ENCODE measurements at regions not wholly inside any gene's neighbourhood (a gene's known extent, or its start where the extent isn't known, plus 50 kb on each side); places are given as distances from the start of the nearest gene placed in this dataset.

DNA sequence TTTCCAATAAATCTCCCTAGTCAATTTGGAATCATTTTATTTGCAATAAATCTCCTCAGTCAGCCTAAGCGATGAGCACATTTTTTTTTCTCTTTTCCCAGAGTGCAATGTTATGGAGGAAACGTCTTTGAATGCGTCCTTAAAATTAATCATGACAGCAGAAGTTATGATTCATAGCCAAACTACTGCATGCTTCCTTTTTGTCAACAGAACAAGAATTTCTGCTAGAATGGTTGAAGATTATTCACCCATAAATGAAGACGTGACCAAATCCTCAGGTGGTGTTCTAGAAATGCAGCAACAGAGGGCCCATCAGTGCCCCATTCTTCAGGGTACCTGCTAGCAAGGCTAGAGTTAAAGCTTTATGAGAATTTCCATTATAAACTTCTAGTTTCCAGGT, 407.9 kb upstream of the PKN2 start:
- no peak for FAIRE-seq

DNA sequence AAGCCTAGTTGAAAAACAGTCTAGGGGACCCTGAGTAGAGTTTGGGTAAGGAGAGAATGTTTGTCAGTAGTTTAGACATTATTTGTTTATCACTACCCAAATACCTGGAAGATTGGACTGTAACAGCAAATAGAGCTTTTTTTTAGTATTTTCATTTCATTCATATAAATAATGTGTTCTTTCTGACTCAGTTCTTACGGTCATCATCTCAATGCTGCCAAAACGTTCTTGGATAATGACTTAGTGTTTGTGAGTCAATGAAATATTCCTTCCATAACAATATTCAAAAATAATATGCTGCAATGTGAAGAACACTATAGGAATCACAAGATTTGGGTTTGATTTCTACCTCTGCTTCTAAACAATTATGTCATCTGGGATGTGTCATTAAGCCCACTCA, 400.0 kb upstream of the PKN2 start:
- FAIRE-seq, result no peak

DNA sequence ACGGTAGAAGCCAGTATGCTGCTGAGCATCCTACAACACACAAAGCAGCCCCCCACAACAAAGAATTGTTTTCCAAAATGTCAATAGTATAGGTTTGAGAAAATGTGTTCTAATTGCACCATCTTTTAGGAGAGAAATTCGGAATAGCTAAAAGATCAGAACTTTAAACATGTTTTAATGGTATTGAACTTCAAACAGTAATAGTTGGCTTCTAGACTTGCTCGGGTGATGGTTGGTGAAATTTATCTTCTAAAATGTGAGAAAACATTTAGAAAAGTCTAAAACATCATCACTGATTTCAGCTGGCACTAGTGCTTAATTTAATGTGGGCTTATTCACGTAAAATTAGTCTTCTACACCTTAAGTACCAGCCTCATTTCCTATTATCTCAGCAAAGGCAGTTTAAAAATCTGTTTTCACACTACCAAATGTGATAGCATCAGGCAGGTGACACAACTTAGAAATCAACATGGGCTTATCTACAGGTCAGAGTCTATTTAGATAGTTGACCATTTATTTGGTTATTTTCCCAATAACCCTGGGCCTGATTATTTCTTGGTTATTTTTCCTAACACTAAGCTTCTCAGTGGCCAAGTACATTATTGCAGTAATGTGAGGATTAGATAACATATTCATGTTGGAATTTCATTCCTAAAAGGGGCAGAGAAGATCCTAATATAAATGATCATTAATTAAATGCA, 399.3 kb upstream of the PKN2 start:
- no peak for FAIRE-seq

DNA sequence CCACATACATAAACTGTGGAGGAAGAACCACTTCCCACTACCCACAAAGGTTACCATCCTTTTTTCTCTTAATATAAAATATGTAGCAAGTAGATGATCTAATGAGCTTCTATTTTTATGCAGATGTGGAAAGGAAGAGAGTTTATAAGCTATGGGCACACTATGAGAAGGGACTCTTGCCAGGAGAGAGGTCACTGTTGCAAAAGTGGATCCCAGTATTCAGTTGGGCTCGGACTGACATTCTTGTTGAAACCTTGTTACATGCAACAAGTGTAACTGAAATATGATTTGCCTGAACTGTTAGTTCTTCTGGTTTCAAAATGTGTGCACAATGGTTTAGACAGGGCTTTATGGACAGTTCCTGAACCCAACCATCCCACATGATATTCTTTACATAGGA, 397.4 kb upstream of the PKN2 start:
- FAIRE-seq, result no peak

DNA sequence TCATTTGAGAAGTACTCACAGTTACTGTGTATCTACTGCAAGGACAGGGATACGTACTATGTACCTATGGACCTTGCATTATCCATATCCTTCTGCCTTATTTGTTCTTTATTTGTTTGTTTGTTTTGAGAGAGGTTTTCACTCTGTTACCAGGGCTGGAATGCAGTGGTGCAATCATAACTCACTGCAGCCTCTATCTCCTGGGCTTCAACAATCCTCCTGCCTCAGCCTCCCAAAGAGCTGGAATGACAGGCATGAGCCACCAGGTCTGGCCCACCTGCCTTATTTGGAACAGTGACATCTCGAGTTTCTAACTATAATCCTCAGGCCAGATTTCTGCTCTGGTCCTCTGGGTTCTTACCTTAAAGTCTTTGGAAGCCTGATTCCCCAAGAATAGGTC, 395.5 kb upstream of the PKN2 start:
- FAIRE-seq, result no peak

DNA sequence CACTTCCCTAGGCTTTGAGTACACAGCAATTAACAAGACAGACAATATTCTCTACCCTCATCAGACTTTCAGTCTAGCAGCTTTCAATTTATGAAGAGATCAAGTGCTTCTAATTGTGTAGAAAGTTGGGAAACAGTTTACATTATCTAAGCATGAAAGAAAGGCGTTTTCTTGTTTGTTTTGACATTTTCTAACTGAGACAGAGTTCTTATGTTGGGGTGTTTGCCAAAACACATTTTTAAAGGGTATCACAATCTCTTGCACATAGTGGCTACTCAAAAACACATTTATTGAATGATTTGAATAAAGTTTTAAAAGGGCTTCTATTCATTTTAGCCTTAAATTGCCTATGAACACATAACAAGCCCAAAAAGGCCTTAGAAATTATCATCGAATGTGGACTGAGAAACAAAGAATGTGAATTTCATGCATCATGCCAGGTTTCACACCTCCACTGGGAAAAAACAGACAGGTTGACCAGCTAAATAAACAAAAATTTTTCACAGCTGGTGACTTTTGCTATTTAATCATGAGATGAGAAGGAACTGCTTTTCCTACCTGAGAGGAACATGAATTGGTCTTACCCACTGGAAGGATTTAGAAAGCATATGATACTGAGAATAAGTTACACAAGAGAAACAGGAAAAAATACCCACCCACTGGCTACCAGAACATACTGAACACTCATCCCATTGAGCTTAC, 394.5 kb upstream of the PKN2 start:
- FAIRE-seq, result no peak

DNA sequence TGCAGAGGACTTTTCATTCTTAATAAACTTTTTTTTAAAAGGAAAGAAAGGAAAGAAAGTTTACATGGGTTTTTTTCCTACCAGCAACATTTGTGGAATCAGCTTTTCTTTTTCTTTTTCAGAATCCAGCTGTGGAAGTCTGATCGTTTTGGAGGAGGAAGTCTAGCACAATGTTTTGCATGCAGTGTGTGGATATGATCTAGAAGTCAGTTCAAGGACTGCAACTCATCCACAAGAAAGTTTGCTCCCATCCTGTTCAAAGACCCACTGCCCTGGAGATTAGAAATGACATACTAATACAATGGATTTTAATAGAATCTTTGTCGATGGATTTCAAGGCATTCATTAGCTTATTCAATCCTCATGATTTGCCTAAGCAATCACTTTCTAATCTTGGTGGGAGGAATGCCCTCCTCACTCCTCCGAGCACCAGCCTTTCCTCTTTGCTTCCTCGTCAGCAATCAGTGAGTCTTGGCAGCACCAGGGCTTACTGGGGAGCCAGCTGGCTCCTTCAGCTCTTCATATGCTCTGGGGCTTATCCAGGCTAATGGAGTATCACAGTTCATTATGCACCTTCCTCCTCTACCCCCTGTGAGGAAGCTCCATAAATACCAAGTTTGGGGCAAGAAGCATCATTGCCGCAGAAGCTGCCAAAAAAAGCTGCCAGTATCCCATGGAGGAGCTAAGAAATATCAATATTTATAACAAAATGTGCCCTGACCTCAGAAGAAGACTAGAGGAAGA, 392.3 kb upstream of the PKN2 start:
- FAIRE-seq, result no peak

DNA sequence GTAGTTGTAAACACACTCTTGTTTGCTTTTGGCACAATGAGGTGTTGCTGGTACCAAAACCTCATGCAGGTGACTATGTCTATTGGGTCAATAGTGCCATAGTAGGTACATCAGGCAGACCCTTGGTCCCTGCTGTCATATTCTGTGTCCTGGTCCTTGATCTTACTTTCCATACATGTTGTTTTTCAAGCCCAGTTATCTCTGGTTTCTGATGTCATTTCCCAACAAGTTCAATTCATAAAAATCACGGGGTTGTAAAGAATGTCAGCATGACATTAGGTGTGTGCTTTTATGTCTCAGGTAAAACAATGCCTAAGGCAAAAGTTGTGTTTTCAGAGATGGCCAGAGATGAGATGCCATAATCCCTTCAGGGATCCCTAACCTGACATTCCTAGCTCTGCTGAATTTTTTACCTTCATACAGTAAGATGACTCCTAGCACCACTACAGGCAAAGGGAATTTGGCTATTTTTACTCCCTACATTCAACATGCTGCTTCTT, 390.3 kb upstream of the PKN2 start:
- FAIRE-seq, result no peak

DNA sequence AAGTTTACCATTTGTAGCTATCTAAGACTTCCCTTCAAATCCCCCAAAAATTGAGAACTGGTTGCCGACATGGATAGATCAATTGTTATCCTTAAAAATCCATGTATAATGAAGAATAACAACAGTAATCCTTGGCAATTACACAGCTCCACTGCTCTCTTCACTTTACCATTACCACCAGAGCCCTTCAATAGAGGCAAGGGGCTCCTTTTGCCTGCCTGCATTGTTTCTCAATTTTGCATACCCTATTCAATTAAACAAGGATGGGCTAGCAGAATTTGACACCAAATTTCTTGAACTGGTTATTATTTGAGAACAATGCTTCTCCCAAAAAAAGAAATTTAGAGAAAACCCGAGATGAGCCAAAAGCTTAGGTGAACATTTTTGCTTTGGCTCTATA, 387.8 kb upstream of the PKN2 start:
- FAIRE-seq, result no peak

DNA sequence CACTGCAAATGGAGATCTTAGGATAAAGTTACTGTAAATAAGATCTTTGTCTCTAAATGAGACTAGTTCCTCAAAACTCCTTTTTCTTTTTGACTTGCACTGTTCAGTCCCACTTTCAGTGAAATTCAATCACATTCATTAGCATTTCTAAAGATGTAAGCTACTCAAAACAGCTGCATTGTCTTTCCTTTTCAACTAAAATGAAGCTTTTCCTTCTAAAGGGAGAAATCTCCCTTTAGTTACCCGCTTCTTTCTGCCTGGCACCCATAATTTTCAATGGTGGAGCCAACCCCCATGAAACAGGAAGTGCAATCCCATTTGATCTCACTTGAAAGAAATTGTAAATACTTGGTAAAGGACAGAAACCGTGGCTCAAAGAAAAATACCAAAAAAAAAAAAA, 387.4 kb upstream of the PKN2 start:
- FAIRE-seq, result no peak

DNA sequence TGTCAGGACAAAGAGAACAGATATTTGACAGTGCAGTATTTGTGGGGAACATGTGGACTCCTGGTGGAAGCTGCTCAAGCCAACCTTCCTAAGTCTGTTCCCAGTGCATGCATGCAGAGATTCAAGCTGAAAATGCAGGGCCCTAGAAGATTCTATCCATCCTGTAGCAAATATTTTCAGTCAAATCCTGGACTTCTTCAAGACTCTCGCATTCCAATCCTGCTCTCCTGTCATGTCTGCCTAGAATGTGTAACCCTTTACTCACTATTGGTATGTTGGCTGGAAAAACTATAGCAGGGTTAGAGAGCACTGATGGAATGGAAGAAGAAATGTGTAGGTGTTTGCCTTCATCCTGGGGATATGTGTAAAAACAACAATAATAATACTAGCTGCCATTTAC, 385.6 kb upstream of the PKN2 start:
- FAIRE-seq, result no peak

DNA sequence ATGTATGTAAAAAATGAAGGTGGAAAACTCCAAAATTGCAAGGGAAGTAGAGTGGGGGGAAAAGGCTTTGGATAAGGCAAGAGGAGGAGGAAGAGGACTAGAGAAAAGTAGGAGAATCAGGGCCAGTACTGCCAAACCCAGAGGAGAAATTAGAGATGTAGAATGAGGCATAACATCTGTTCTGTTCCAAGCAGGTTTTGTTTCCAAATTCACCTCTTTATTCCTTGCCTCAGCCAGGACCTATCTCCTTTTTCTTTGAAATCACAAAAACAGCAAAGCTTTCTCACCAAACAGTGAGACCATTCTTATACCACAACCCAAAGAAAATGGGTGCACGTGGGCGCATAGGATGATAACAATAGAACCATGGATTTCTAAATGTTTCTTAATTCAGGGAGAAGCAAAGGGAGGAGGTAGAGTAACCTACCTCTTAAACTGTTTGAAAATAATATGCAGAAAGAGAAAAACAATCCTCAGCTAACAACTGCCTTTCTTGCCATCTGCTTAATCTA, 383.3 kb upstream of the PKN2 start:
- no peak for FAIRE-seq

DNA sequence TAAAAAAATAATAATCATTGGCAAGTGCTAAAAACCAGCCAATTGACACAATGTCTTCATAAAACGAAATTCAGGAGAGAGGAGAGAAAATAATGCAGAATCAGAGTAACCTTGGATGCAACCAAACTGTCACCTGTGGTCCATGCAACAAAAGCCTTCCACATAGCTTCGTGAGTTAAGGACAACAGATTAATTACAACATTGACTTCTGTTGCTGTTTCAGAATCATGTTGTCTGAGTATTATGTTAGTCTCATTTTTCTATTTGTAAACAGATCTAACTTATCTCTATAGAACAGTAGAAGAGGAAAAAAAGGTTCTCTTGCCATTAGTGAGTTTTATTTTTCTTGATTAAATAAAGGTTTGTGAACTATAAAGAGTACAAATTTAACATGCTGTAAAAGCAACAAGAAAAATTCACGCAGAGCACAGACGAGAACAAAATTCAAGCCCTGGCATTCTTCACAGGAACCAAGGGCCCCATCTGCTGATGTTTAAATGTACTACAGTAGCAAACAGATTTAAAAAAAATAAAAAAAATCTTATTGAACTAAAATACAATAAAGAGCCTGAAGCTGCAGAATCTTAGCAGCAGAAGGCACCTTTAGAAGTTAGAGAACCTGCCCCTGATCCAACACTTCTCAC, 381.1 kb upstream of the PKN2 start:
- peak; percentile 91 for FAIRE-seq

DNA sequence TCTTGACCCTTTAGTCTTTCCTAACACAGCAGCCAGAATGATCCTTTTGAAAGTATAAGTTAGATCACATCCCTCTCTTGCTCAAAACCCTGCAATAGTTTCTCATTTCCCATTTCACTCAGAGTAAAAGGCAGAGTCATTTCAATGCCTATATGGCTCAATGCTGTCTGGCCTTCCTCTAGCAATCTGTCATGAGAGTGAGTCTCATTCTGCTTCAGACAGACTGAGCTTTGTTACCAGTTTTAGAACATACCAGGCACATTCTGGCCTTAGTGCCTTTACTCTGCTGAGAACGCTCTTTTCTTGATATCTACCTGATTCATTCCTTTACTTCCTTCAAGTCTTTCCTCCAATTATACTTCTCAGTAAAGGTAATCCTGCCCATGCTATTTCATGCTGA, 372.8 kb upstream of the PKN2 start:
- no peak for FAIRE-seq

DNA sequence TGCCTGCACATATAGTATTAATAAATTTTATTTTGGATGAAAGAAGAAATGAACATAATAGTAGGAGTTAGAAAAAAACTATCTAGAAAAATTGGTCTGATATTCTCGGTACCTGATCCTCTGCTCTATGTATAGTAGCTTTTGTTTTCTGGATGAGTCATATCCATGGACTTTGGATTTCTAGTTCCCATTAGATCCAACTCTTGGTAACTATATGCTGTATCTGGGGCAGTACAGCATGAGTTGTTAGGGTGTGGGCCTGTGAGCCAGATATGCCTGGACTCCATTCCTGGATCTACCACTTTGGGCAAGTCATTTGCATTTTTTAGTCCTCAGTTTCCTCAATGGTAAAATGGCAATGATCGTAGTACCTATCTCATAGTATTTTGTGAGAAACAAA, 372.2 kb upstream of the PKN2 start:
- FAIRE-seq, result no peak

DNA sequence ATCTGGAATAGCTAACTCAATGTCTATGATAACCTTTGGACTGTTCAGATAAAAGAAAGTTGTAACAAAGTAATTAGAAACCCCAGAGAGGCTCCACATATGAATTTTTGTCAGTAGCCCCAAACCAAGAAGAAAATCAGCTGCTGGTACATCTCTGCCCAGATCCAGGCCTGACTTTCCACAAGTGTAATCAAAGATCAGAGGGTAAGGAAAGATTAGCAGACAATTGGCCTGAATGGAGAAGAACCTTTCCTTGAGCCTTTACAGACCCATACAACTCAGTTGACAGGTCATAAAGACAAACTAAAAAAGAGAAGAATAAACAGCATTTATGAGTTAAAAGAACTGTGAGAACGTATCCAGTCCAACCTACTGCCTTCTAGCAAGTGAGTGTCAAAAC, 366.7 kb upstream of the PKN2 start:
- no peak for FAIRE-seq

DNA sequence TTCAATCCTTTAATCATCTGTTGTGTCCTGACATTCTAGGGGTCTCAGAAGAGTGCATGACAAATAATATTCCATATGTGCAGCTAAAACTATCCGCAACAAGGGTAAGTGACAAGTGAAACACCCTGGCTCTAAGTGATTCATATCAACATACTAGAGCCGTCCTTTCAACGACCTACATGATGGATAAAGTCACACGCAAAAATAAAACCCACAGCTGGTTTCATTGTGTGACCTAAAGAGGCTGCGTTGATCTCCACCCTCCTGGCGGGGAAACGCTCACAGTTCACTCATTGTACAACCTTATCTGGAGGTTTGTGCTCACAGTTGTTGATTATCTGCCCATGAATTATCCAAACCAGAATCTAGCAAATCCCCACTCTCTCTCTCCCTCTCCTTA, 365.3 kb upstream of the PKN2 start:
- no peak for FAIRE-seq

DNA sequence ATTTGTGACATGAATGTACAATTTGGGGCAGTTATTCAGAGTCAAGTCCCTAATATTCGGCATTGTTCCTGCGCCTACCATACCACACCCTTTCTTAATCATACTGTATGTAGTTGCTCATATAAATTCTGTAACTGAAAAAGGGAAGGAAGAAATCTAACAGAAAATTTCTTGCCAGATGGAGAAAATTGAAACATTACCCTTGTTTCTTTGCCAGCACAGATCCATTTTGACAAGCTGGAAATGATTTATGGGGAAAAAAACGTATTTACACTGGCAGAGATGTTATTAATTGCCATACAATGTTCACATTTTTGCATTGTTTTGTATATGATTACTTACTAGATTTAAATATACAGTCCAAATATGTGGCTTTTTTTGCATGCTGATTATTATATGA, 363.8 kb upstream of the PKN2 start:
- no peak for FAIRE-seq

DNA sequence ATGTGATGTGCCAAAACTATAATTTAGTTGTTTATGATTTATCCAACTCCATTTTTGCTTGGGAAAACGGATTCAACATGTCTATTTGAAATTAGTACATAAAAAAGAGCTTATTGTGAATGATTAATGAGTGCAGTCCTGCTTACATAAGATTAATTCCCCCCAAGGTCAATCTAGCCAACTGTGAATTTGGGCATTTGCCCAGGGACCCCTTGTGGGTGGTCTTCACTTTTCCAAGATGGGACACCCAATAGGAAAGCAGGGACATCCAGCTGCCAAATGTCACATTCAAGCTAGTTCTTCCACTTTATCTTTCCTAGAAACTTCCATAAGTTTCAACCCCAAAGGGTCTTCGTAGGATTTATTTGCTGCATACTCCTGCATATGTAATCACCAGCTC, 362.4 kb upstream of the PKN2 start:
- no peak for FAIRE-seq

DNA sequence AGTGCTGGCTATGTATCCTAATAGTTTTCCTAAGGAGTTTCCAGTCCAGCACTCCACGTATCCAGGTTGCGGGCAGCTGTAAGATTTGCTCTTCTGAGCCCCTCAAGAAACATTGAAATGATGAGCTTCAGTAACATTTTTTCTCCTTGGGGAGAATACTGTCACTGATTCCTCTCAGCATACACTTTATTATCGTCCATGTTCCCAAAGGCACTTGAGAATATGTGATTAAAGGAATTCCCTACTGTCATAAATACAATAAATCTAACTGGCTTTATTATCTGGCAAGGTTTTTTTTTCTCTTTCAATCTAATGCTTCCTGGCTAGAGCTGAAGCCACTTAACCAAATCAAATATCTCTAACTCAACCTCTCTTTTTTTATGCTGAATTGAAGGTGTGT, 359.2 kb upstream of the PKN2 start:
- no peak for FAIRE-seq

DNA sequence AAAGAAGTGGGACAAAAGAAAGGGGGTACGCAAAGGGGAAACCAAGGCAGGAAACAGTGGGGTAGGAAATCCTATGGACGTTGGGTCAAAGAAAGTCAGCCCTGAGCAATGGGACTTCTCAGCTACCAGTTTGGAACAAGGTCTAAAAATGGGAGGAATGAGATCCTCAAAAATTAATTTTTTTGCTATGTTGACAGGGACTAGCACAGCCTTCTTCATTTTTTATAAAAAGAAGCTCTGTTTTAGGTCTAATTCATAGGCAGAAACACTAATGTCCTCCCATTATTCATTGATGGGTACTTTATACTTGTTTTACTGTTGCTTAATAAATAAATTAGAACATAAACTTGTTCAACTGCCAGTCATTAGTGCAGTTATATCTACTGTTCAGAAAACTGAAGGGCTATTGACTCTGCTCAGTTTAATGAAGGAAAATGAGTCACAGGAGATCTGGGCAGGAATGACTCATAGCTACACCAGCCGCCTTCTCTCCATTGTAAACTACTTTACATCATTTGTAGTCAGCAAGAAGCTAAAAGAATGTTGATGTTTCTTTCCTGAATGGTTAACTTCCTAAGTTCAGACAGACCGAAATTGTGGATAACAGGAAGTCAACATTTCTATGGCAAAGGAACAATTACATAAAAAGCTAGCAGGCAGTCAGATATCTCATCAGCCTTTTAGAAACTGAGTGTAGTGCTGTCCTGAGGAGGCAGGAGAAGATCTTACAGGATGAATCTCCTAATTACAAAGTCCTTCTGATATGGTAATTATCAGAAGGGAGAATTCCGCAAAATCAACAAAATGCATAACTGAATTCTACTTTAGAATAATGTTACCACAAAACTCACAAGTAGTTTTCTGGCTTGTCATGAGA, 356.4 kb upstream of the PKN2 start:
- peak; percentile 99 for FAIRE-seq

DNA sequence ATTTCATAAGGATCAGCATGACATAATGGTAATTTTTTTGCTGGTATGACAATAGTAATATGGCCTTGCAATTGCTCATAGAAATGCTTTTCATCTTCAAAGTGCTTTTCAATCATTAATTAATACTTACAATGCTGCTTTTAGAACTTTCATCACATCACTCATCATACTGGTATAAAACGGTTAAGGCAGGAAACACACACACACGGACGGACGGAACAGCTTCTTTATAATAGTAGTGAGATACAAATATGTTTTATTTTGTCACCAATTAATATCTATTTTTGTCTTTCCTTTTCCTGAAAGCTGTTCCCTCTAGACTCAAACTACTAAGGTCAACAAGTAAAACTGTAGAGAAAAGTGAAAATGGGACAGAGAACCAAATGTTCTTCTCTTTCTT, 353.9 kb upstream of the PKN2 start:
- FAIRE-seq, result no peak
